ENCODE measurements at regions not wholly inside any gene's neighbourhood (a gene's known extent, or its start where the extent isn't known, plus 50 kb on each side); places are given as distances from the start of the nearest gene placed in this dataset.

DNA sequence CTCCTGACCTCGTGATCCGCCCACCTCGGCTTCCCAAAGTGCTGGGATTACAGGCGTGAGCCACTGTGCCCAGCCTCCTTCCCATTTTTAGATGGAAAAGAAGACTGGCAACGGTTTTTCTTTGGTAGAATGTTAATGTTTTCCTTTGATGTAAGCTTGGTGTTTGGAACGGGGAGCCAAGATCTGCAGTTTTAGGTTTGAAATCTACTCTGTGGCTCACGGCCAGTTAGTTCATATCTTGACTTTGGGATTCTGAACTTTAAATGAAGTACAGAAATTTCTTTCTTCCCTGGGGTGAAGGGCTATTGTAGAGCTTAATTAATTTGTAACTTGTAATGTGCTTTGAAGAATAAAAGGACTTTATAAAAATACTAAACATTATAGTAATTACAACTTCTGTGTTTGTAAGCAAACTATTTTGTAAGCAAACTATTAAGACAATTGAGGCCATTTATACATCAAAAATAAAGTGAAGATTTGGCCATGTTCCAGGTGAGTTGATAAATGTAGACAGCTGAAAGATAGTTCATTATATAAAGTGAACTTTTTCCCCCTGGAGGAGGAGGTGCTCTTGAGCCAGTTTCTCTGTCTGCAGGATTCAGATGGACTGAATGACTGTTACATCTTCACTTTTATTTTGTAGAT, 117.1 kb upstream of the TUT7 start:
- no peak overlapping the region for H3K4me3 ChIP-seq (replicated peaks in 1 of 3; ENCODE audit: insufficient read depth in 1 of 3, low read depth in 2 of 3, low read length in 3 of 3)
- H2AFZ ChIP-seq (ENCODE audit: low read length) = no peak overlapping the region
- WGBS (ENCODE audit: low lambda C conversion rate) = 10% methylated on average over 6 of the region's 7 CpGs
- no peaks in the 10 kb centered on the region for H3K79me2 ChIP-seq (ENCODE audit: insufficient read depth, low read length)
- CTCF ChIA-PET (ENCODE audit: low intra/inter-chr PET ratio, low total read pairs) = no interaction called here
- TF ChIP-seq, protein P1, sequence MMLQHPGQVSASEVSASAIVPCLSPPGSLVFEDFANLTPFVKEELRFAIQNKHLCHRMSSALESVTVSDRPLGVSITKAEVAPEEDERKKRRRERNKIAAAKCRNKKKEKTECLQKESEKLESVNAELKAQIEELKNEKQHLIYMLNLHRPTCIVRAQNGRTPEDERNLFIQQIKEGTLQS (CRISPR knock-in tag; IDR thresholded peaks at IDR 0.05) = no peak
- TF ChIP-seq ZEB1 (IDR thresholded peaks at IDR 0.05; ENCODE audit: insufficient replicate concordance, low read depth) (no peak), ARHGAP35 (CRISPR knock-in tag; IDR thresholded peaks at IDR 0.05; ENCODE audit: borderline replicate concordance) (no peak), ZIK1 (CRISPR knock-in tag; IDR thresholded peaks at IDR 0.05; ENCODE audit: borderline replicate concordance, low read depth) (no peak), FOSL2 (CRISPR knock-in tag; IDR thresholded peaks at IDR 0.05) (no peak), NFYC (CRISPR knock-in tag; IDR thresholded peaks at IDR 0.05) (no peak), ZNF616 (CRISPR knock-in tag; IDR thresholded peaks at IDR 0.05; ENCODE audit: low read depth) (no peak), ZNF850 (CRISPR knock-in tag; conservative IDR thresholded peaks at IDR 0.05) (no peak), NR2F6 (IDR thresholded peaks at IDR 0.05) (no peak), NR2F6 (CRISPR knock-in tag; IDR thresholded peaks at IDR 0.05) (no peak), TARDBP (CRISPR knock-in tag; IDR thresholded peaks at IDR 0.05) (no peak), KDM4B (CRISPR knock-in tag; IDR thresholded peaks at IDR 0.05) (no peak), KLF11 (CRISPR knock-in tag; IDR thresholded peaks at IDR 0.05) (no peak)
- TF ChIP-seq, protein P2, sequence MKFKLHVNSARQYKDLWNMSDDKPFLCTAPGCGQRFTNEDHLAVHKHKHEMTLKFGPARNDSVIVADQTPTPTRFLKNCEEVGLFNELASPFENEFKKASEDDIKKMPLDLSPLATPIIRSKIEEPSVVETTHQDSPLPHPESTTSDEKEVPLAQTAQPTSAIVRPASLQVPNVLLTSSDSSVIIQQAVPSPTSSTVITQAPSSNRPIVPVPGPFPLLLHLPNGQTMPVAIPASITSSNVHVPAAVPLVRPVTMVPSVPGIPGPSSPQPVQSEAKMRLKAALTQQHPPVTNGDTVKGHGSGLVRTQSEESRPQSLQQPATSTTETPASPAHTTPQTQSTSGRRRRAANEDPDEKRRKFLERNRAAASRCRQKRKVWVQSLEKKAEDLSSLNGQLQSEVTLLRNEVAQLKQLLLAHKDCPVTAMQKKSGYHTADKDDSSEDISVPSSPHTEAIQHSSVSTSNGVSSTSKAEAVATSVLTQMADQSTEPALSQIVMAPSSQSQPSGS (CRISPR knock-in tag; IDR thresholded peaks at IDR 0.05) = no peak
- intact Hi-C loops (cut with micrococcal nuclease; ENCODE audit: unreplicated experiment) = no loop called here
- no peaks in the 10 kb centered on the region for H4K20me1 ChIP-seq (ENCODE audit: insufficient read depth, low read length)
- no peak overlapping the region for H3K27ac ChIP-seq (ENCODE audit: extremely low read length, insufficient read depth, low read length)
- FAIRE-seq (no peak), ATAC-seq (no peak), DNase-seq (ENCODE audit: low spot score) (no peak)
- POLR2A ChIA-PET = no interaction called here
- H3K4me1 ChIP-seq (ENCODE audit: insufficient read depth, low read length) = no peaks in the 10 kb centered on the region
- no peak overlapping the region for H3K4me2 ChIP-seq (ENCODE audit: low read depth, low read length)
- no peaks in the 10 kb centered on the region for H3K36me3 ChIP-seq (replicated peaks in 1 of 2; ENCODE audit: control insufficient read depth in 1 of 2, insufficient read depth in 2 of 2, low read length in 2 of 2)
- H3K9me3 ChIP-seq (ENCODE audit: low read length) = no peaks in the 10 kb centered on the region
- H3K27me3 ChIP-seq (ENCODE audit: control insufficient read depth in 1 of 2, insufficient read depth in 2 of 2, low read length in 2 of 2) = peaks cover 0 to 4% of the 10 kb centered on the region in 2 experiments; a peak in 1 of 5 replicates
- no TSS peak for BruUV-seq (replicated peaks)
- no peak overlapping the region for H3K9ac ChIP-seq (ENCODE audit: insufficient read depth, low read depth, low read length)
- in situ Hi-C loops (cut with HindIII; ENCODE audit: extremely low pct_ligation_motif_present, low pct_unique_long_range_greater_than_20kb) = no loop called here

Measured in HepG2 (cell line).